ENCODE measurements at regions not wholly inside any gene's neighbourhood (a gene's known extent, or its start where the extent isn't known, plus 50 kb on each side); places are given as distances from the start of the nearest gene placed in this dataset.

- DNase-seq (ENCODE audit: extremely low spot score in 2 of 2): no peak
- Histone ChIP-seq H3K4me1 (peaks cover 6% of the 10 kb centered on the region), H3K9me3 (no peaks in the 10 kb centered on the region), H3K27me3 (no peaks in the 10 kb centered on the region), H3K27ac (no peak overlapping the region), H3K36me3 (no peaks in the 10 kb centered on the region), H3K4me3 (no peak overlapping the region)
- no peak for TF ChIP-seq POLR2A (IDR thresholded peaks at IDR 0.05)
- intact Hi-C loops (cut with DNase I): no loop called here
These were observed 226.8 kb downstream of the BLID start for GRCh38 chr11:121889186-121889585.

GRCh38 chr11:121887976-121888557, 227.9 kb downstream of the BLID start:
- TF ChIP-seq, protein P1, sequence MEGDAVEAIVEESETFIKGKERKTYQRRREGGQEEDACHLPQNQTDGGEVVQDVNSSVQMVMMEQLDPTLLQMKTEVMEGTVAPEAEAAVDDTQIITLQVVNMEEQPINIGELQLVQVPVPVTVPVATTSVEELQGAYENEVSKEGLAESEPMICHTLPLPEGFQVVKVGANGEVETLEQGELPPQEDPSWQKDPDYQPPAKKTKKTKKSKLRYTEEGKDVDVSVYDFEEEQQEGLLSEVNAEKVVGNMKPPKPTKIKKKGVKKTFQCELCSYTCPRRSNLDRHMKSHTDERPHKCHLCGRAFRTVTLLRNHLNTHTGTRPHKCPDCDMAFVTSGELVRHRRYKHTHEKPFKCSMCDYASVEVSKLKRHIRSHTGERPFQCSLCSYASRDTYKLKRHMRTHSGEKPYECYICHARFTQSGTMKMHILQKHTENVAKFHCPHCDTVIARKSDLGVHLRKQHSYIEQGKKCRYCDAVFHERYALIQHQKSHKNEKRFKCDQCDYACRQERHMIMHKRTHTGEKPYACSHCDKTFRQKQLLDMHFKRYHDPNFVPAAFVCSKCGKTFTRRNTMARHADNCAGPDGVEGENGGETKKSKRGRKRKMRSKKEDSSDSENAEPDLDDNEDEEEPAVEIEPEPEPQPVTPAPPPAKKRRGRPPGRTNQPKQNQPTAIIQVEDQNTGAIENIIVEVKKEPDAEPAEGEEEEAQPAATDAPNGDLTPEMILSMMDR (IDR thresholded peaks at IDR 0.05): no peak
- no peak for TF ChIP-seq POLR2AphosphoS5 (IDR thresholded peaks at IDR 0.05; ENCODE audit: insufficient read depth in 1 of 2, low read depth in 1 of 2)
- no peak for TF ChIP-seq POLR2A (IDR thresholded peaks at IDR 0.05)
- intact Hi-C loops (cut with DNase I): no loop called here

GRCh38 chr11:121887569-121887968, 228.4 kb downstream of the BLID start:
- Histone ChIP-seq H3K4me1 (peaks cover 6% of the 10 kb centered on the region), H3K27ac (no peak overlapping the region), H3K36me3 (no peaks in the 10 kb centered on the region), H3K9me3 (no peaks in the 10 kb centered on the region), H3K27me3 (no peaks in the 10 kb centered on the region), H3K4me3 (no peak overlapping the region)
- intact Hi-C loops (cut with DNase I): no loop called here
- no peak for DNase-seq (ENCODE audit: extremely low spot score in 2 of 2)
- TF ChIP-seq, protein P1 (IDR thresholded peaks at IDR 0.05): no peak
- TF ChIP-seq POLR2AphosphoS5 (IDR thresholded peaks at IDR 0.05; ENCODE audit: insufficient read depth in 1 of 2, low read depth in 1 of 2) (no peak), POLR2A (IDR thresholded peaks at IDR 0.05) (no peak)

More at GRCh38 chr11:121887976-121888557, 227.9 kb downstream of the BLID start:
- H3K9me3 ChIP-seq: no peaks in the 10 kb centered on the region
- peaks cover 6% of the 10 kb centered on the region for H3K4me1 ChIP-seq
- no peaks in the 10 kb centered on the region for H3K27me3 ChIP-seq
- no peak overlapping the region for H3K27ac ChIP-seq
- no peak for DNase-seq (ENCODE audit: extremely low spot score in 2 of 2)
- no peak overlapping the region for H3K4me3 ChIP-seq
- no peaks in the 10 kb centered on the region for H3K36me3 ChIP-seq

- TF ChIP-seq, protein P1 (IDR thresholded peaks at IDR 0.05): no peak
- H3K4me3 ChIP-seq: no peak overlapping the region
These were observed 229.0 kb downstream of the BLID start for GRCh38 chr11:121886996-121887395.

GRCh38 chr11:121886005-121886734, 229.8 kb downstream of the BLID start:
- Histone ChIP-seq H3K36me3 (no peaks in the 10 kb centered on the region), H3K4me3 (no peak overlapping the region), H3K27ac (no peak overlapping the region), H3K9me3 (no peaks in the 10 kb centered on the region), H3K27me3 (no peaks in the 10 kb centered on the region), H3K4me1 (peaks cover 6% of the 10 kb centered on the region)
- DNase-seq (ENCODE audit: extremely low spot score in 2 of 2): no peak
- TF ChIP-seq, protein P1 (IDR thresholded peaks at IDR 0.05): no peak
- no peak for TF ChIP-seq POLR2A (IDR thresholded peaks at IDR 0.05)
- no peak for TF ChIP-seq POLR2AphosphoS5 (IDR thresholded peaks at IDR 0.05; ENCODE audit: insufficient read depth in 1 of 2, low read depth in 1 of 2)
- intact Hi-C loops (cut with DNase I): no loop called here

More at GRCh38 chr11:121886996-121887395, 229.0 kb downstream of the BLID start:
- H3K9me3 ChIP-seq: no peaks in the 10 kb centered on the region
- H3K36me3 ChIP-seq: no peaks in the 10 kb centered on the region
- H3K27me3 ChIP-seq: no peaks in the 10 kb centered on the region
- peaks cover 6% of the 10 kb centered on the region for H3K4me1 ChIP-seq
- intact Hi-C loops (cut with DNase I): no loop called here
- H3K27ac ChIP-seq: no peak overlapping the region
- DNase-seq (ENCODE audit: extremely low spot score in 2 of 2): no peak

Measured in vagina (tissue), 2 donors.